Stimulated activated CD4-positive, alpha-beta T cell treated with anti-CD3 and anti-CD28 coated beads, TNF-alpha, amount 100 ng/mL, for 1 hour (primary cell): ENCODE measurements at regions not wholly inside any gene's neighbourhood (a gene's known extent, or its start where the extent isn't known, plus 50 kb on each side); places are given as distances from the start of the nearest gene placed in this dataset.

ENCODE experiments used
- DNase-seq, 3 donors: peaks; one replicate each; pipeline ENCODE4 v3.0.0-alpha.2; 2020; ENCODE audit warnings: low read depth in 3 of 3, low spot score in 1 of 3

- DNase-seq = no peak
Observed at GRCh38 chr19:31096062-31096830, 253.0 kb downstream of the TSHZ3 start.

- DNase-seq = no peak
Observed at GRCh38 chr19:31095100-31095804, 254.0 kb downstream of the TSHZ3 start.

GRCh38 chr19:31092274-31092673 lies 257.0 kb downstream of the TSHZ3 start:
- no peak for DNase-seq

DNA sequence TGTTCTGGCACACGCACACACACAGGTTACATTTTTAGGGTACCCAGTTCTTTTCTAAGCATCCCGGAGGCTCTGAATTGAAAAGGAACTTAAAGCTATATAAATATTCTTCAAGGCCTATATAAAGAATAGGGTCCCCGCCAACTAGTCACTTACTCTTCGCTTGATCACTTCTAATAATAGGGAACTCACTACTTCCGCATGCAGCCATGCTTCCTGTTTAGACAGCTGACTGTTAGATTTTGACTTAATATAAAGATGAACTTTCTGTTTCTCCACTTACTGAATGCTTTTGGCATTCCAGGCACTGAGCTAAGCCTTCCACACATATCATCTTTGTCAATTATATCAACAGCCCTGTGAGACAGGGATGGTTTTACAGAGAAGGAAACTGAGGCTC lies 259.6 kb downstream of the TSHZ3 start:
- no peak for DNase-seq

- no peak for DNase-seq
Observed at GRCh38 chr19:31085125-31085524, 264.1 kb downstream of the TSHZ3 start.

GRCh38 chr19:31083105-31083504 lies 266.1 kb downstream of the TSHZ3 start:
- DNase-seq = no peak

- DNase-seq = no peak
Observed at GRCh38 chr19:31075146-31075655, 274.0 kb downstream of the TSHZ3 start.

- DNase-seq = no peak
Observed at GRCh38 chr19:31074199-31075125, 274.8 kb downstream of the TSHZ3 start.

- DNase-seq = no peak
Observed at GRCh38 chr19:31073485-31074198, 275.6 kb downstream of the TSHZ3 start.

DNA sequence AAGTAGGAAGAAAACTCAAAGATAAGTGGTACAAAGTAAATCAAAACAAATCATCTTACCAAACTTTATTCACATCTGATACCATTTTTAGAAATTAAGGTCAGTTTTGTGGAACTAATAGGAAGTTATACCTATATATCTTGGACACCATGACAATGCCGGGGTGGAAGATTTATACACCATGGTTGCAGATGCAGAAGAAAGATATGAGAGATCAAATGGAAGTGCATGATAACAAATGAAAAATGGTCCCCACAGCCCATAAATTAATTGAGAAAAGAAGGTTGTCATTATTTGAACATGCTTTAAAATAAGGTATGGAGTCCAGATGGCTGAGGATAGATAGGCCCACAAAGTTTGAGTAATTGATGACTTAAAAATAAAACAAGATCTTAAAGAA lies 276.8 kb downstream of the TSHZ3 start:
- DNase-seq = no peak

- DNase-seq = no peak
Observed at GRCh38 chr19:31071136-31071855, 277.9 kb downstream of the TSHZ3 start.

DNA sequence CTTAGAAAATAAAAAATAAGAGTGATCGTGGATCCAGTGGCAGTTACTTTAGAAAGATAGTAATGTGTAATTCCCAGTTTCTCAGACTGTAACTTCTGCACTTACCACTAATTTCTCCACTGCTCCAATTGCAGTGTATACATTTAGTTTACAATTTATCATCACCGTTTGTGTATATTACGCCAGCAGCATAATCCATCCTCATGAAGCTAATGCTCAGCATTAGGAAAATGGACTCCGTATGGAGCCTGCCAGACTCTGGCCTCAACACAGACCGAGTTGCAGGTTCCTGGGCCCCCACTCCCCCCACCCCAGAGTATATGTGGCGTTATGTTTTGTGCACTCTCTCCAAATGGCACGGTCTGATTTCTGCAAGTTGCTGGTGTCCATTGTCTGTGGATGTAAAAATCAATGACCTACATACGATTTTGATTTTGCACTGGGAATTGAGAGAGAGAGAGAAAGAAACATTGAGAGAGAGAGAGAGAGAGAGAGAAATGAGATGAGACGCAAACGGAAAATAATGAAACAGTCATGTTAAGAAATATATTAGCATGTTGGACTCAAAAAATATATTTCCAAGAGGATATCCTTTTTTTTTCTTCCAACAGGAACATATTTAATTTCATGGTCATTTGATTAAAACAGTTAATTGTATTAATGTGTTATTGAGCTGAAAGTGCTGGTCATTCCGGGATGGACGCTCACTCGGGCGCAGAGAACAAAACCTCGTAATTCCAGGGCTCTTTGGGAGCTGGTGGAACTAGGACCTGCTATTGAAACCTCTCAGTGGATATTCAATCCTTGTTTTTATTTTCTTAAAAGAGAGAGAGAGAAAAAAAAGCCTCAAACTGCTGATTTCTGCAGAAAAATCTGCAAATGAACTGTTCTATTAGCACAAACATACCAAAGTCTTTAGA lies 278.8 kb downstream of the TSHZ3 start:
- no peak for DNase-seq

GRCh38 chr19:31068268-31068667 lies 281.0 kb downstream of the TSHZ3 start:
- DNase-seq = no peak

GRCh38 chr19:31066385-31066784 lies 282.9 kb downstream of the TSHZ3 start:
- DNase-seq = no peak

DNA sequence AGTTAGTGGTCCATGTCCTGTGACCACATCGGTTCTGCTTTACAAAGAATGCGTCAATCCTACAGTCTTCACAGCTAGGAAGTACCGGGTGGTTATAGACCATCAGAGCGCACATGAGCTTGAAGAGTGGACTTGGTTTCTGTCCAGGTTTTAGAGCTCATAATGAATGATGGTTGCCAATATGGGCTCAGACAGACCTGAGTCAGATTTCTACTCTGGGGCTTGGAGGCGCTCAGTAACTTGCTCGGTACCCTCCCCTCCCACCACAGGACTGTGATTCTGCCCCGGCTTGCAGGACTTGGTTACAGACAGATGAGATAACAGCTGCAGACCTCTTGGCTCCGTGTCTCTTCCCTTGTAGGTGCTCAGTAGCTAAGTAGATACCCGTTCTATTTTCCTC lies 284.7 kb downstream of the TSHZ3 start:
- no peak for DNase-seq

DNA sequence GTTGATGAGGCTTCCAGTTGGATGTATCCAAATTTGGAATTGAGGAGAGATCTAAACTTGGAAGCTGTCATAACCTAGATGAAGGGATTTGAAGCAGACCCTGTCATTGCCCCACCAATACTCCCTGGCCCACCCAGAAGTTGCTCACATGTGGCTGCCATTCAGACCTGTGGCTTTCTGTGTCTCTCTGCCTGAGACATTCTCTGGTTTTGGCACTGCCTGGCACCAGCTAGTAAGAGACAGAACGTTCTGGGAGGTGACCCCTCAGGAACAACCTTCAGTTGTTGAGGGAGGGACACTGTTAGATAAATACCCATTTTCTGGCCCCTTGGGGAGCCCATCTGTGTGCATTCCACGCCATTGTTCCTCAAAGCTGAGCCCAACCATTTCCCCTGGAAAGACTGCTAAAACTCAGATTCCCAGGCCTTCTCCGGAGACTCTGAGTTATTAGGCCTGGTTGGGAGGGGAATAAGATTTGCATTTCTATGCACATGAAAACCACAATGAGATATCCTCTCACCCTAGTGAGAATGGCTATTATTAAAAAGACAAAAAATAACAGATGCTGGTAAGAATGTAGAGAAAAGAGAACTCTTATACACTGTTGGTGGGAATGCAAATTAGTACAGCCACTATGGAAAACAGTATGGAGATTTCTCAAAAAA lies 290.4 kb downstream of the TSHZ3 start:
- no peak for DNase-seq

DNA sequence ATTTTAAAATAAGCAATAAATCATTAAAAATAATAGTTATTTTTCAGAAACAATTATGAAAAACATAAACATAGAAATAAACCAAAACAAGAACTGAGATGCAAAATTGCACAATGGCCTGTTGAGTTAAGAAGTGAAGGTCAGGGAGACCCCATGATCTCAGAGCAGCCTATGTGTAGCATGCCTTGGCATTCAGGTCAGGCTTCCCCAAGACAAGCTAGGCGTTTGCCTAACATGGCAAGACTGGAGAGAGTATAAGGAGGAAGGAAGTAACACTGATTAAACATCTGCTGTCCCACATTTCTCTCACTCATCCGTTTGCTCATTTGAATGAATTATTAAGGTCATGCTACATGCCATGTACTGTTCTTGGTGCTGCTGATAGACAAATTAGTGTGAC lies 291.8 kb downstream of the TSHZ3 start:
- DNase-seq = no peak

- no peak for DNase-seq
Observed at GRCh38 chr19:31055454-31055853, 293.8 kb downstream of the TSHZ3 start.

DNA sequence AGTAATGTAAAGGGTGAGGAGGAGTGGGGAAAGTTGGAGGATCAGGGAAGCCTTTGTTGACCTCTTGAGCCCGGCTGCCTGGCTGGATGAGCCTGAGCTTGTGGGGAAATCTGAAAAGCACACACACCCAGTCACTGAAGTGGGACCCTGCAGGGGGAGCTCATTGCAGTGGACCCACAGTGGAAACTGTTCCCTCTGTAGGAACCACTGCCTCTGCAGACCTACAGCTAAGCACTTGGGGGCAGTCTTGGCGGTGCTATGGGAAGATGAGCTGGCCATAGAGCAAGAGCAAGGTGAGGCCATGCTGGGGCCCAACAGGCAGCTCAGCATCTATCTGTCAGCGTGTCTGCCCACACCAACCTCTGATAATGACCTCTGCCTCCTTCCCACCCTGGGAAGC lies 294.8 kb downstream of the TSHZ3 start:
- DNase-seq = peak in 1 of 3 donors; percentile 11
